Activated T-helper 2 cell treated with anti-CD3 and anti-CD28 coated beads, Interferon-gamma antibody, Interleukin-2, Interleukin-4, amounts not matched to agents 10 μg/mL and 5 μg/mL and 100 μg/mL, durations not matched to agents 14 hours and 24 hours and 36 hours (primary cell): ENCODE measurements at regions not wholly inside any gene's neighbourhood (a gene's known extent, or its start where the extent isn't known, plus 50 kb on each side); places are given as distances from the start of the nearest gene placed in this dataset.
"Not testable (repeated sequence)": the region's sequence is repeated elsewhere in the genome, so short reads cannot be mapped to it uniquely, and the experiment has no call there.

Source experiments
- DNase-seq: peaks from one replicate; pipeline ENCODE4 v3.0.0; 2021; ENCODE audit warnings: low spot score
- H3K27ac Mint-ChIP-seq: one replicate; pipeline ENCODE4 v1.8.0; 2021; ENCODE audit warnings: mixed read lengths
- H3K27me3 Mint-ChIP-seq: one replicate; pipeline ENCODE4 v1.8.0; 2021; ENCODE audit warnings: low read depth, mixed read lengths
- H3K36me3 Mint-ChIP-seq: one replicate; pipeline ENCODE4 v1.8.0; 2021; ENCODE audit warnings: low read depth, mixed read lengths
- H3K4me1 Mint-ChIP-seq: one replicate; pipeline ENCODE4 v1.8.0; 2021; ENCODE audit warnings: low read depth, mixed read lengths
- H3K4me3 Mint-ChIP-seq: one replicate; pipeline ENCODE4 v1.8.0; 2021; ENCODE audit warnings: low read depth, mild to moderate bottlenecking, moderate library complexity, mixed read lengths
- H3K9me3 Mint-ChIP-seq: one replicate; pipeline ENCODE4 v1.8.0; 2021; ENCODE audit warnings: mixed read lengths
- intact Hi-C: fragments of 100-400 bp; cut with micrococcal nuclease; formaldehyde crosslinking; loops from one replicate; pipeline ENCODE4 v1.15.1; 2023

GRCh38 chr2:207353836-207354235, 175.9 kb upstream of the CREB1 start:
- Mint-ChIP-seq H3K27ac (no peak overlapping the region), H3K9me3 (no peaks in the 10 kb centered on the region), H3K4me3 (no peak overlapping the region), H3K27me3 (no peaks in the 10 kb centered on the region), H3K36me3 (peaks cover 4% of the 10 kb centered on the region), H3K4me1 (peaks cover 9% of the 10 kb centered on the region)
- no peak for DNase-seq
- intact Hi-C loops = loop anchor here (2.0 kb wide), 1 partner anchor 17 kb away; no protein-coding TSS in a partner anchor

GRCh38 chr2:207354462-207354861, 175.3 kb upstream of the CREB1 start:
- DNase-seq = no peak
- intact Hi-C loops = no loop called here
- no peak overlapping the region for H3K27ac Mint-ChIP-seq

GRCh38 chr2:207356567-207356966, 173.2 kb upstream of the CREB1 start:
- H3K4me3 Mint-ChIP-seq = no peak overlapping the region

More at GRCh38 chr2:207354462-207354861, 175.3 kb upstream of the CREB1 start:
- H3K36me3 Mint-ChIP-seq = peaks cover 3% of the 10 kb centered on the region
- H3K4me3 Mint-ChIP-seq = no peak overlapping the region
- H3K4me1 Mint-ChIP-seq = peaks cover 9% of the 10 kb centered on the region
- no peaks in the 10 kb centered on the region for H3K9me3 Mint-ChIP-seq
- no peaks in the 10 kb centered on the region for H3K27me3 Mint-ChIP-seq

GRCh38 chr2:207357216-207357615, 172.5 kb upstream of the CREB1 start:
- Mint-ChIP-seq H3K4me3 (no peak overlapping the region), H3K36me3 (no peaks in the 10 kb centered on the region), H3K27ac (no peak overlapping the region), H3K27me3 (no peaks in the 10 kb centered on the region), H3K9me3 (peaks cover 7% of the 10 kb centered on the region), H3K4me1 (peaks cover 18% of the 10 kb centered on the region)
- no peak for DNase-seq
- intact Hi-C loops = no loop called here

More at GRCh38 chr2:207356567-207356966, 173.2 kb upstream of the CREB1 start:
- Mint-ChIP-seq H3K27ac (no peak overlapping the region), H3K4me1 (peaks cover 18% of the 10 kb centered on the region), H3K27me3 (no peaks in the 10 kb centered on the region), H3K36me3 (no peaks in the 10 kb centered on the region), H3K9me3 (peaks cover under 1% of the 10 kb centered on the region)
- DNase-seq = no peak
- intact Hi-C loops = no loop called here

GRCh38 chr2:207362716-207363115, 167.0 kb upstream of the CREB1 start:
- Mint-ChIP-seq H3K9me3 (peaks cover 8% of the 10 kb centered on the region), H3K27ac (no peak overlapping the region), H3K36me3 (no peaks in the 10 kb centered on the region), H3K4me3 (no peak overlapping the region), H3K27me3 (no peaks in the 10 kb centered on the region), H3K4me1 (peaks cover 9% of the 10 kb centered on the region)
- intact Hi-C loops = no loop called here
- no peak for DNase-seq

- no peak overlapping the region for H3K27ac Mint-ChIP-seq
- H3K36me3 Mint-ChIP-seq = no peaks in the 10 kb centered on the region
- peaks cover 8% of the 10 kb centered on the region for H3K9me3 Mint-ChIP-seq
- H3K4me1 Mint-ChIP-seq = peaks cover 9% of the 10 kb centered on the region
- intact Hi-C loops = no loop called here
- H3K27me3 Mint-ChIP-seq = no peaks in the 10 kb centered on the region
- no peak overlapping the region for H3K4me3 Mint-ChIP-seq
- no peak for DNase-seq
Observed at GRCh38 chr2:207363761-207364290, 165.9 kb upstream of the CREB1 start.

GRCh38 chr2:207370646-207371045, 159.1 kb upstream of the CREB1 start:
- peaks cover 2% of the 10 kb centered on the region for H3K36me3 Mint-ChIP-seq
- no peak overlapping the region for H3K4me3 Mint-ChIP-seq
- no peaks in the 10 kb centered on the region for H3K27me3 Mint-ChIP-seq
- no peak overlapping the region for H3K27ac Mint-ChIP-seq
- peaks cover 31% of the 10 kb centered on the region for H3K9me3 Mint-ChIP-seq
- intact Hi-C loops = no loop called here
- DNase-seq = no peak
- H3K4me1 Mint-ChIP-seq = no peaks in the 10 kb centered on the region

- intact Hi-C loops = no loop called here
- H3K36me3 Mint-ChIP-seq = peaks cover 2% of the 10 kb centered on the region
- no peak overlapping the region for H3K27ac Mint-ChIP-seq
- no peak overlapping the region for H3K4me3 Mint-ChIP-seq
- no peaks in the 10 kb centered on the region for H3K4me1 Mint-ChIP-seq
- H3K9me3 Mint-ChIP-seq = peaks cover 40% of the 10 kb centered on the region
- no peak for DNase-seq
- H3K27me3 Mint-ChIP-seq = no peaks in the 10 kb centered on the region
Observed at GRCh38 chr2:207371877-207372276, 157.9 kb upstream of the CREB1 start.

GRCh38 chr2:207372483-207372882, 157.3 kb upstream of the CREB1 start:
- Mint-ChIP-seq H3K36me3 (peaks cover 2% of the 10 kb centered on the region), H3K27ac (no peak overlapping the region), H3K27me3 (no peaks in the 10 kb centered on the region), H3K9me3 (peaks cover 46% of the 10 kb centered on the region), H3K4me1 (no peaks in the 10 kb centered on the region), H3K4me3 (no peak overlapping the region)
- DNase-seq = no peak
- intact Hi-C loops = no loop called here

GRCh38 chr2:207375207-207375875, 154.4 kb upstream of the CREB1 start:
- no peak for DNase-seq
- intact Hi-C loops = no loop called here
- peaks cover 74% of the 10 kb centered on the region for H3K9me3 Mint-ChIP-seq
- H3K4me3 Mint-ChIP-seq = no peak overlapping the region
- peaks cover 2% of the 10 kb centered on the region for H3K4me1 Mint-ChIP-seq
- H3K27ac Mint-ChIP-seq = no peak overlapping the region
- peaks cover 5% of the 10 kb centered on the region for H3K36me3 Mint-ChIP-seq
- no peaks in the 10 kb centered on the region for H3K27me3 Mint-ChIP-seq

GRCh38 chr2:207378620-207379019, 151.1 kb upstream of the CREB1 start:
- H3K9me3 Mint-ChIP-seq = peaks cover 64% of the 10 kb centered on the region
- H3K4me3 Mint-ChIP-seq, H3K27me3 Mint-ChIP-seq, H3K4me1 Mint-ChIP-seq, intact Hi-C loops, DNase-seq, H3K27ac Mint-ChIP-seq: not testable (repeated sequence)
- H3K36me3 Mint-ChIP-seq = peaks cover 11% of the 10 kb centered on the region

GRCh38 chr2:207385076-207385475, 144.7 kb upstream of the CREB1 start:
- DNase-seq = no peak
- Mint-ChIP-seq H3K4me3 (no peak overlapping the region), H3K4me1 (peaks cover 11% of the 10 kb centered on the region), H3K36me3 (peaks cover 10% of the 10 kb centered on the region), H3K27ac (no peak overlapping the region), H3K9me3 (peaks cover 24% of the 10 kb centered on the region), H3K27me3 (no peaks in the 10 kb centered on the region)
- intact Hi-C loops = no loop called here

GRCh38 chr2:207385903-207386302, 143.9 kb upstream of the CREB1 start:
- peaks cover 21% of the 10 kb centered on the region for H3K9me3 Mint-ChIP-seq
- no peaks in the 10 kb centered on the region for H3K27me3 Mint-ChIP-seq
- H3K4me3 Mint-ChIP-seq = no peak overlapping the region
- H3K4me1 Mint-ChIP-seq = peaks cover 9% of the 10 kb centered on the region
- H3K27ac Mint-ChIP-seq = no peak overlapping the region
- no peak for DNase-seq
- intact Hi-C loops = no loop called here
- peaks cover 10% of the 10 kb centered on the region for H3K36me3 Mint-ChIP-seq
